Pancreas (tissue), 10 donors: ENCODE measurements at regions not wholly inside any gene's neighbourhood (a gene's known extent, or its start where the extent isn't known, plus 50 kb on each side); places are given as distances from the start of the nearest gene placed in this dataset.

Experiments used
- ATAC-seq, 4 donors: fragments of 200-7000 bp; cut with Tn5 transposase; one replicate each; pipeline versions ENCODE4 v1.8.0 to v1.9.1; 2020; ENCODE audit warnings: mild to moderate bottlenecking in 4 of 4, moderate library complexity in 4 of 4
- DNase-seq, 6 donors: peaks; one replicate each; pipeline ENCODE4 v3.0.0-alpha.2; 2020
- FAIRE-seq: peaks from 2 replicates; lab custom pipeline; 2012; peaks lifted over from hg19 to GRCh38; lab: Jason Lieb, UNC
- H3K27ac ChIP-seq, 4 donors: fragments of 200-600 bp; sonication (generic); 1 replicate in 3 of 4; 2 replicates in 1 of 4; pipeline versions ENCODE4 v1.5.0 to v1.8.0; 2020
- H3K27me3 ChIP-seq, 4 donors: fragments of 200-600 bp; one replicate each; pipeline ENCODE4 v1.8.0; 2021
- H3K36me3 ChIP-seq, 3 donors: fragments of 200-600 bp; sonication (generic) in 1 of 3; one replicate each; pipeline versions ENCODE4 v1.5.0 to v1.8.0; 2020 to 2021
- H3K4me1 ChIP-seq, 3 donors: fragments of 200-600 bp; one replicate each; pipeline ENCODE4 v1.8.0; 2021
- H3K4me3 ChIP-seq, 4 donors: fragments of 200-600 bp; sonication (generic) in 2 of 4; one replicate each; pipeline versions ENCODE4 v1.5.0 to v1.8.0; 2020 to 2021
- H3K9me3 ChIP-seq, 4 donors: fragments of 200-600 bp; one replicate each; pipeline ENCODE4 v1.8.0; 2021
- WGBS, 2 donors: extraction: QIAGEN DNeasy Blood & Tissue Kit; methylation state at CpG; one replicate each; pipeline ENCODE4 v1.1.7; 2013; 5-methylcytosine and 5-hydroxymethylcytosine counted together
- intact Hi-C, 3 donors: fragments of 100-400 bp; cut with DNase I; formaldehyde crosslinking; loops; one replicate each; pipeline versions ENCODE4 v1.11.1 to v1.14.2; 2022
- TF ChIP-seq, protein P1 (sequence below), 4 donors: fragments of 200-600 bp; sonication (generic) in 3 of 4; IDR thresholded peaks; one replicate each; pipeline versions ENCODE4 v1.5.0 to v1.8.0; 2021; ENCODE audit warnings: antibody characterized with exemption in 4 of 4
- donor health status: healthy with polysubstance abuse.
- donor health status: DM: no; HTN: no; CAD: no; lungs with moderate emphysema.
- donor health status: DM: no; HTN: no; CAD: no.
- donor health status: control.
- donor health status: control.
- donor health status: Bipolar disorder and iron deficiency.
- donor health status: DM: yes; HTN: yes; CAD: no.
- donor health status: DM: no; HTN: no; CAD: no.
- donor health status: DM: no; HTN: no; CAD: no.
- donor health status: DM: yes; HTN: yes; CAD: no.

DNA sequence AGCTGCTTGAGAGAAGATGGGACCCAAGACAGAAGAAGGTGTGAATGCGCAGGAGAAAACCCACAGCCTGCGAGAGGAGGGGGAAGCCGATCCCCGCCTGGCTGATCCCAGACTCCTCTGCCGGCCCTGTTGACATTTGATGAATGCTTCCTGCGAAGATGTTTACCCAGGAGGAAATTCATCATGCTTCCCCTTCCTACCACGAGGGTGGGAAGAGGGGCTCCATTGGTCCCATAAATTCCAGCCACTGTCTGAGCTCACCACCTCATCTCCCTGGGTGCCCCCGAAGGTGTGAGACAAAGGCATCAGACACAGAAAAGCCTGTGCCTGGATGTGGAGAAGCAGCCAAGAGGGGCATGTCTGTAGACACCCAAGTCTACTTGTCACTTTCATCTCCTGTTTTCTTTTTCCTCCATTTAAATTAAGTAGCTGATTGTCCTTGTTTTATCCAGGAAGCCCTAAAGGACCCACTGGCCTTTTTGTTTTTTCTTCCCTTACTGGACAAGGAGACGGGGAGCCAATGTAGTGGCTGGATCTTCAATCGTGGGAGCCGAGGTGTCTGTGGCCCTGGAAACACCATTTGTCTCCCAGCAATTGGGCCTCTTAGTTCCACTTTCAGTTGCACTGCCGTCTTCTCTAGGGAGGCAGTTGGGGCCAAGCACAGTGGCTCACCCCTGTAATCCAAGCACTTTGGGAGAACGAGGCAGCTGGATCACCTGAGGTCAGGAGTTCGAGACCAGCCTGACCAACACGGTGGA lies 95.3 kb upstream of the HES1 start:
- no peak for FAIRE-seq

DNA sequence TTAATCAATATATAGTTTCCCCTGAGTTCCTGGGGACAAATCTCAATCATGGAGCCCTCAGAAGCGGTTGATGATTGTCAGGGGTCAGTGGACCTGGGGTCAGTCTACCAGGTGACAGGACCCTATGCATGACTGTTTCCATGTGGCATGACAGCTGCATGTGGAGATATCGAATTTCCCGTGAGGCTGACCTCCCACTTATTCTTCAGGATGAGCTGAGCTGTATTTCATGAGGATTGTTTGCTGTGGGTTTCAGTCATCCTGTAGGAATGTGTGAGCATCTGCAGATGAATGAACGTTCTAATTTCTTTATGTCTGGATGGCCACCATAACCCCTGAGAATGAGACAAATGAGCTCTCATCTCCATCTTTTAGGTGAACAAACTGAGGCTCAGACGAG lies 93.0 kb upstream of the HES1 start:
- WGBS, 2 donors, result 85 to 89% methylated on average over 5 of the region's 5 CpGs
- H3K27me3 ChIP-seq, result no peaks in the 10 kb centered on the region
- ATAC-seq (no peak), FAIRE-seq (no peak), DNase-seq (no peak)
- no peak overlapping the region for H3K4me3 ChIP-seq
- no peaks in the 10 kb centered on the region for H3K9me3 ChIP-seq
- intact Hi-C loops, result no loop called here
- H3K27ac ChIP-seq, result no peak overlapping the region
- TF ChIP-seq, protein P1, sequence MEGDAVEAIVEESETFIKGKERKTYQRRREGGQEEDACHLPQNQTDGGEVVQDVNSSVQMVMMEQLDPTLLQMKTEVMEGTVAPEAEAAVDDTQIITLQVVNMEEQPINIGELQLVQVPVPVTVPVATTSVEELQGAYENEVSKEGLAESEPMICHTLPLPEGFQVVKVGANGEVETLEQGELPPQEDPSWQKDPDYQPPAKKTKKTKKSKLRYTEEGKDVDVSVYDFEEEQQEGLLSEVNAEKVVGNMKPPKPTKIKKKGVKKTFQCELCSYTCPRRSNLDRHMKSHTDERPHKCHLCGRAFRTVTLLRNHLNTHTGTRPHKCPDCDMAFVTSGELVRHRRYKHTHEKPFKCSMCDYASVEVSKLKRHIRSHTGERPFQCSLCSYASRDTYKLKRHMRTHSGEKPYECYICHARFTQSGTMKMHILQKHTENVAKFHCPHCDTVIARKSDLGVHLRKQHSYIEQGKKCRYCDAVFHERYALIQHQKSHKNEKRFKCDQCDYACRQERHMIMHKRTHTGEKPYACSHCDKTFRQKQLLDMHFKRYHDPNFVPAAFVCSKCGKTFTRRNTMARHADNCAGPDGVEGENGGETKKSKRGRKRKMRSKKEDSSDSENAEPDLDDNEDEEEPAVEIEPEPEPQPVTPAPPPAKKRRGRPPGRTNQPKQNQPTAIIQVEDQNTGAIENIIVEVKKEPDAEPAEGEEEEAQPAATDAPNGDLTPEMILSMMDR (IDR thresholded peaks at IDR 0.05), result no peak
- no peaks in the 10 kb centered on the region for H3K36me3 ChIP-seq
- H3K4me1 ChIP-seq, result peaks cover 6 to 10% (median 9%) of the 10 kb centered on the region in 3 donors

More for the DNA sequence above, 95.3 kb upstream of the HES1 start:
- Histone ChIP-seq H3K4me3 (no peak overlapping the region), H3K9me3 (no peaks in the 10 kb centered on the region), H3K27ac (no peak overlapping the region), H3K4me1 (no peaks in the 10 kb centered on the region), H3K36me3 (no peaks in the 10 kb centered on the region), H3K27me3 (no peaks in the 10 kb centered on the region)
- intact Hi-C loops, result no loop called here
- TF ChIP-seq, protein P1 (IDR thresholded peaks at IDR 0.05), result no peak
- ATAC-seq, result no peak
- WGBS, 2 donors, result 82 to 83% methylated on average over 15 of the region's 15 CpGs
- no peak for DNase-seq

DNA sequence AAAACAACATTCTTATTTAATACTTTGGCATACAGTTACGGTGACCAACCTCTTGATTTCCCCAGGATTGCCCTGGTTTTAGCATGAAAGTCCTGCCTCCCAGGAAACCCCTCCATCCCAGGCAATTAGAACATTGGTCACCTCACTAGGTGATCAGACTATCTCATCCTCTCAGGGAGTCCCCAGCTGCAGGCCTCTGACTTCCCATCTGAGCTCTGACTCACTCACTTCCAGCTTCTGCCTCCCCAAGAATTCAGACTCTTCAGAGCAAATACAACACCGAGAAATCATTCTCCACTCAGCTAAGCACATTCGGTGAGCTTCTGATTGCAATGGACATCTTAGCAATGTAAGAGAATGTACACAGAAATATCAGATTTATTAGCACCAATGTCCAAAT lies 92.4 kb upstream of the HES1 start:
- peaks cover 6 to 10% (median 9%) of the 10 kb centered on the region in 3 donors for H3K4me1 ChIP-seq

DNA sequence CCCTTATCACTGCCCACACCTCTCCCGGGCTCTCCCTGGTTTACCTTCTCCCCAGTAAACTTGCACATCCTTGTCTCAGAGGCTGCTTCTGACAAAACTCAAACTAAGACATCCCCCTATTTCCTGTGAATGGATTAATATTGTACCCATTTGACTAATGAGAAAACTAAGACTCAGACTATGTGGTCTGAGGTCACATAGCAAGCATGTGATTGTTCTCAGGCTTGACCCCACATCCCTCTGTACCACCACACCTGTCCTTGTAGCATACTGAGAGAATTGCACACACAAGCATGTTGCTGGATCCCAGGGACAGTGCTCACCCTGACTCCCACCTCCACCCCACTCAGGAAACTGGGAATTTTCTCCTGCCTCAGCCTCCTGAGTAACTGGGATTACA lies 90.7 kb upstream of the HES1 start:
- intact Hi-C loops, result no loop called here
- 81 to 93% methylated on average over 1 of the region's 1 CpG for WGBS, 2 donors
- no peak for FAIRE-seq

More for the DNA sequence above, 92.4 kb upstream of the HES1 start:
- FAIRE-seq (no peak), DNase-seq (no peak), ATAC-seq (no peak)
- H3K27ac ChIP-seq, result no peak overlapping the region
- H3K4me3 ChIP-seq, result no peak overlapping the region
- H3K27me3 ChIP-seq, result no peaks in the 10 kb centered on the region
- no peaks in the 10 kb centered on the region for H3K9me3 ChIP-seq
- H3K36me3 ChIP-seq, result no peaks in the 10 kb centered on the region
- 87 to 93% methylated on average over 3 of the region's 3 CpGs for WGBS, 2 donors
- intact Hi-C loops, result no loop called here
- TF ChIP-seq, protein P1 (IDR thresholded peaks at IDR 0.05), result no peak

More for the DNA sequence above, 90.7 kb upstream of the HES1 start:
- H3K36me3 ChIP-seq, result no peaks in the 10 kb centered on the region
- no peak overlapping the region for H3K4me3 ChIP-seq
- no peaks in the 10 kb centered on the region for H3K9me3 ChIP-seq
- H3K27me3 ChIP-seq, result no peaks in the 10 kb centered on the region
- TF ChIP-seq, protein P1 (IDR thresholded peaks at IDR 0.05), result no peak
- no peak for ATAC-seq
- peaks cover 6 to 10% (median 9%) of the 10 kb centered on the region in 3 donors for H3K4me1 ChIP-seq
- no peak overlapping the region for H3K27ac ChIP-seq
- no peak for DNase-seq
